GM12873 (cell line): ENCODE measurements at regions not wholly inside any gene's neighbourhood (a gene's known extent, or its start where the extent isn't known, plus 50 kb on each side); places are given as distances from the start of the nearest gene placed in this dataset.

Experiments
- TF ChIP-seq, protein P1 (sequence below): IDR thresholded peaks from 2 replicates; pipeline ENCODE4 v1.5.1; 2012; ENCODE audit warnings: low read depth, mild to moderate bottlenecking, moderate library complexity, low read length, control low read depth; ENCODE audit not compliant: insufficient read depth; ENCODE audit errors: missing control alignments

DNA sequence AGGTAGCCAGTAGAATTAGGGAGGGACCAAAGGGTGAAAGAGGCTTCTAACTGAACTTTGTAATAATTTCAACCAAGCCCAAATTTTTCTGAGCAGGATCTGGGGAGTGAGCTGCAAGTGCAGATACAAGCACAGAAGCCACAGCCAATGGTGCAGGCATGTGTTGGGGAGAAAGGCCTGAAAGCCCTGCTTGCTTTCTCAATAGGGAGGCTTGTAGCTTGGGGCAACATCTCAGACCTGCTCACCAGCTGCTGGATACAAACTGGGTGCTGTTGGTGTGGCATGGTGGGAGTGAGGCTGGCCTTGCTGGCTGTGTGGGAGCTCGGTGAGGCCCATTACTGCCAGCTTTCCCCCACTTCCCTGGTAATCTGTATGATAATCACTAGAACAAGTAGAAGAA, 688.5 kb upstream of the SEMA3D start:
- TF ChIP-seq, protein P1, sequence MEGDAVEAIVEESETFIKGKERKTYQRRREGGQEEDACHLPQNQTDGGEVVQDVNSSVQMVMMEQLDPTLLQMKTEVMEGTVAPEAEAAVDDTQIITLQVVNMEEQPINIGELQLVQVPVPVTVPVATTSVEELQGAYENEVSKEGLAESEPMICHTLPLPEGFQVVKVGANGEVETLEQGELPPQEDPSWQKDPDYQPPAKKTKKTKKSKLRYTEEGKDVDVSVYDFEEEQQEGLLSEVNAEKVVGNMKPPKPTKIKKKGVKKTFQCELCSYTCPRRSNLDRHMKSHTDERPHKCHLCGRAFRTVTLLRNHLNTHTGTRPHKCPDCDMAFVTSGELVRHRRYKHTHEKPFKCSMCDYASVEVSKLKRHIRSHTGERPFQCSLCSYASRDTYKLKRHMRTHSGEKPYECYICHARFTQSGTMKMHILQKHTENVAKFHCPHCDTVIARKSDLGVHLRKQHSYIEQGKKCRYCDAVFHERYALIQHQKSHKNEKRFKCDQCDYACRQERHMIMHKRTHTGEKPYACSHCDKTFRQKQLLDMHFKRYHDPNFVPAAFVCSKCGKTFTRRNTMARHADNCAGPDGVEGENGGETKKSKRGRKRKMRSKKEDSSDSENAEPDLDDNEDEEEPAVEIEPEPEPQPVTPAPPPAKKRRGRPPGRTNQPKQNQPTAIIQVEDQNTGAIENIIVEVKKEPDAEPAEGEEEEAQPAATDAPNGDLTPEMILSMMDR, result no peak

GRCh38 chr7:85866540-85866939, 679.7 kb upstream of the SEMA3D start:
- TF ChIP-seq, protein P1, result no peak

DNA sequence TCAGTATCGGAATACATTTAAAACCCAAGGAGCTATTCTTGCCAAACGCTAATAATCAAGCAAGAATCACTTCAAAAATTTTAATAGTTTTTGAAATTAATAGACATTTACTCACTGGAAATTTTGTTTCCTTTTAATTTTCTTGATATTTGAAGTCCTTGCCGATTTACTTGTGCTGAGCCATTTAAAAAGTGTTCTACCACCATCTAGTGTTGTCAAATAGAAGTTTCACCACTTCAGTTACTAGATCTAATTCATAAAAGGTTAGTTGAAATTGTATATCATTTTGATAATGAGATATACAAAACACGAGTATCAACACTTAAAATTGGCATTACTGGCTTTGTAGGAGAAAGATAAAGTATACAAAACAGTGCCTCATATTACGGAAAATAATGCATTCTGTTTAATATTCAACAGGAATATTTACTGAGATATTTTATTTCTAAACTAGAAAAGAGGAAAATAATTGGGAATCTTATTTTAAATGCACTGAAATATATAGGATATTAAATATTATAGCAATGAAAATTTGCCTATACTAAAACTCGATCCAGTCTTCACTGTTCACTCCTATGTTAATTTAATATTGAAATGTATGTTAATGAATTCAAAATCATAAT, 664.8 kb upstream of the SEMA3D start:
- TF ChIP-seq, protein P1, result no peak

DNA sequence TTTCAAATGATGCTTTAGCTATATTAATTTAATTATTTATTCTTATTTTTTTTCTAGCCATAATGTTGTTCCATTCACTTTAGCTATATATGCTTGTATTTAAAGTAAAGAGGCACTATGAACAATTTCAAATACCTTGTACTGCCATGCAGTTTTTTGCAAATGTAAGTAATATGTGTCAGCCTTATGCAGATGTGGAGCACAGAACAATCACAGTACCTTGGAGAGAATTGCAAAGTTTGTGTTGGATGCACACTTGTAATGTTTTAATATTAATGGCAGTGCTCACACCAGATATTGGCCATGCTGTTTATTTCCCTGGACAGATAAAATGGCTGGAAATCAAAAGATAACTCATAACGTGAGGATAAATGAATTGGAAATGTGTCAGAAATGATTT, 663.5 kb upstream of the SEMA3D start:
- TF ChIP-seq, protein P1, result no peak

DNA sequence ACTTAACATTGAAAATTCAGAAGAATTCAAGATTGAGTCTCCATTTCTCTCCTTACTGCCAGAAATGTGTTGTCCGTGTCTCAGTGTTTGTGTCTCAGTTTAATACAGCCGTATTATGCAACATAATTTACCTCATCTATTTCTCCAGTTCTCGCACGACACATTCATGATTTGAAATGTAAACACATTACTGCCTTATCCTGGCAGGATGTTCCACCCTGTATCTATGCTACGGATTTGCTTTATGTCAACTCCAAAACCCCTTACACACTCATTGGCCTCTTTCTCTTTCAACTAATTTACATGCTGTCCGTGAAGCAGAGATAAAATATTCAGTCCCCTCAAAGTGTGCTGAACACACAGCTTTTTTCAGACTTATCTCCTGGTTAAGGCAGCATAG, 653.7 kb upstream of the SEMA3D start:
- TF ChIP-seq, protein P1, result no peak

- TF ChIP-seq, protein P1, result no peak
Observed at GRCh38 chr7:85833066-85833465, 646.2 kb upstream of the SEMA3D start.

GRCh38 chr7:85830982-85831381, 644.1 kb upstream of the SEMA3D start:
- TF ChIP-seq, protein P1, result no peak
